ENCODE measurements at regions not wholly inside any gene's neighbourhood (a gene's known extent, or its start where the extent isn't known, plus 50 kb on each side); places are given as distances from the start of the nearest gene placed in this dataset.

DNA sequence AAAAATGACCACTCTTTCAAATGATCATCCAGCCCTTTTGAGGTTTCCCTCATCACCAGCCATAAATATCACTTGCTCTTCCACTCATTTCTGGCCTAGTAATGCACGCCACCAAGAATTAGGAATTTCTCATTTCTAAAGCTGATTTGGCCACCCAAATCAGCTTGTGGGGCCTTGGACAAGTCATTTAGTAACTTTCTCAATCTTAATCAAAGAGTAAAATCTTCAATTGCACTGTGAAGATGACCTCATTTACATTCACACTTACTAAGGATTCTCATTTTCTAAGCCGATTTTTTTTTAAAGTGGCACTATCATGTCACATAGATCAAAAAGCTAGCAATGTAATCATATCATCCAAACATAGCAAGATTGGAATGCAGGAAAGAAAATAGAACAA lies 150.0 kb upstream of the HHIP start:
- TF ChIP-seq TARDBP (IDR thresholded peaks at IDR 0.05): no peak
- TF ChIP-seq, protein P1, sequence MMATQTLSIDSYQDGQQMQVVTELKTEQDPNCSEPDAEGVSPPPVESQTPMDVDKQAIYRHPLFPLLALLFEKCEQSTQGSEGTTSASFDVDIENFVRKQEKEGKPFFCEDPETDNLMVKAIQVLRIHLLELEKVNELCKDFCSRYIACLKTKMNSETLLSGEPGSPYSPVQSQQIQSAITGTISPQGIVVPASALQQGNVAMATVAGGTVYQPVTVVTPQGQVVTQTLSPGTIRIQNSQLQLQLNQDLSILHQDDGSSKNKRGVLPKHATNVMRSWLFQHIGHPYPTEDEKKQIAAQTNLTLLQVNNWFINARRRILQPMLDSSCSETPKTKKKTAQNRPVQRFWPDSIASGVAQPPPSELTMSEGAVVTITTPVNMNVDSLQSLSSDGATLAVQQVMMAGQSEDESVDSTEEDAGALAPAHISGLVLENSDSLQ (IDR thresholded peaks at IDR 0.05): no peak
- no peak for TF ChIP-seq FOXK2 (IDR thresholded peaks at IDR 0.05)
- no peak for TF ChIP-seq BHLHE40 (IDR thresholded peaks at IDR 0.05; ENCODE audit: borderline replicate concordance)
- no peak for TF ChIP-seq HDGF (IDR thresholded peaks at IDR 0.05; ENCODE audit: borderline replicate concordance)

Data from HEK293T (cell line).